ENCODE measurements at regions not wholly inside any gene's neighbourhood (a gene's known extent, or its start where the extent isn't known, plus 50 kb on each side); places are given as distances from the start of the nearest gene placed in this dataset.

GRCh38 chr14:88998027-88998426 is 173.6 kb downstream of the TTC8 start:
- 22% methylated on average over 1 of the region's 1 CpG for WGBS
- Histone ChIP-seq H3K4me3 (no peak overlapping the region), H3K27me3 (replicated peaks; ENCODE audit: insufficient read depth) (no peaks in the 10 kb centered on the region), H3K9me3 (no peaks in the 10 kb centered on the region), H3K27ac (no peak overlapping the region), H3K4me1 (replicated peaks) (no peaks in the 10 kb centered on the region), H3K36me3 (no peaks in the 10 kb centered on the region)
- DNase-seq (ENCODE audit: low spot score), result no peak
- intact Hi-C loops (cut with DNase I), result no loop called here
- TF ChIP-seq POLR2AphosphoS5 (IDR thresholded peaks at IDR 0.05), result no peak
- no peak for TF ChIP-seq POLR2A (IDR thresholded peaks at IDR 0.05)
- TF ChIP-seq CTCF (IDR thresholded peaks at IDR 0.05), result no peak

- Histone ChIP-seq H3K4me1 (replicated peaks) (no peaks in the 10 kb centered on the region), H3K27ac (no peak overlapping the region), H3K9me3 (no peaks in the 10 kb centered on the region), H3K4me3 (no peak overlapping the region), H3K36me3 (no peaks in the 10 kb centered on the region), H3K27me3 (replicated peaks; ENCODE audit: insufficient read depth) (no peaks in the 10 kb centered on the region)
- intact Hi-C loops (cut with DNase I), result no loop called here
- TF ChIP-seq CTCF (IDR thresholded peaks at IDR 0.05), result no peak
- TF ChIP-seq POLR2AphosphoS5 (IDR thresholded peaks at IDR 0.05), result no peak
- TF ChIP-seq POLR2A (IDR thresholded peaks at IDR 0.05), result no peak
- WGBS, result 89% methylated on average over 4 of the region's 5 CpGs
- no peak for DNase-seq (ENCODE audit: low spot score)
Measured at GRCh38 chr14:88999137-88999536, 174.7 kb downstream of the TTC8 start.

- Histone ChIP-seq H3K4me3 (no peak overlapping the region), H3K27me3 (replicated peaks; ENCODE audit: insufficient read depth) (no peaks in the 10 kb centered on the region), H3K27ac (no peak overlapping the region), H3K9me3 (no peaks in the 10 kb centered on the region), H3K36me3 (no peaks in the 10 kb centered on the region), H3K4me1 (replicated peaks) (no peaks in the 10 kb centered on the region)
- intact Hi-C loops (cut with DNase I), result no loop called here
- WGBS, result 77% methylated on average over 9 of the region's 9 CpGs
- TF ChIP-seq POLR2AphosphoS5 (IDR thresholded peaks at IDR 0.05) (no peak), CTCF (IDR thresholded peaks at IDR 0.05) (no peak), POLR2A (IDR thresholded peaks at IDR 0.05) (no peak)
- no peak for DNase-seq (ENCODE audit: low spot score)
Measured at GRCh38 chr14:89000007-89000942, 175.8 kb downstream of the TTC8 start.

- intact Hi-C loops (cut with DNase I), result no loop called here
- Histone ChIP-seq H3K27ac (no peak overlapping the region), H3K9me3 (no peaks in the 10 kb centered on the region), H3K36me3 (no peaks in the 10 kb centered on the region), H3K27me3 (replicated peaks; ENCODE audit: insufficient read depth) (no peaks in the 10 kb centered on the region), H3K4me1 (replicated peaks) (no peaks in the 10 kb centered on the region), H3K4me3 (no peak overlapping the region)
- no peak for DNase-seq (ENCODE audit: low spot score)
- no peak for TF ChIP-seq POLR2A (IDR thresholded peaks at IDR 0.05)
- TF ChIP-seq POLR2AphosphoS5 (IDR thresholded peaks at IDR 0.05), result no peak
Measured at GRCh38 chr14:89004166-89004565, 179.7 kb downstream of the TTC8 start.

GRCh38 chr14:89007906-89008305 is 183.5 kb downstream of the TTC8 start:
- TF ChIP-seq CTCF (IDR thresholded peaks at IDR 0.05), result no peak
- TF ChIP-seq POLR2A (IDR thresholded peaks at IDR 0.05), result no peak
- no peak for TF ChIP-seq POLR2AphosphoS5 (IDR thresholded peaks at IDR 0.05)
- H3K27ac ChIP-seq, result no peak overlapping the region
- H3K36me3 ChIP-seq, result no peaks in the 10 kb centered on the region
- no peaks in the 10 kb centered on the region for H3K9me3 ChIP-seq
- no peak overlapping the region for H3K4me3 ChIP-seq
- DNase-seq (ENCODE audit: low spot score), result no peak
- H3K27me3 ChIP-seq (replicated peaks; ENCODE audit: insufficient read depth), result no peaks in the 10 kb centered on the region
- intact Hi-C loops (cut with DNase I), result no loop called here
- no peaks in the 10 kb centered on the region for H3K4me1 ChIP-seq (replicated peaks)
